ENCODE measurements at regions not wholly inside any gene's neighbourhood (a gene's known extent, or its start where the extent isn't known, plus 50 kb on each side); places are given as distances from the start of the nearest gene placed in this dataset.

- DNase-seq: no peak
Observed at GRCh38 chr5:66306844-66307315, 162.8 kb downstream of the SREK1 start.

DNA sequence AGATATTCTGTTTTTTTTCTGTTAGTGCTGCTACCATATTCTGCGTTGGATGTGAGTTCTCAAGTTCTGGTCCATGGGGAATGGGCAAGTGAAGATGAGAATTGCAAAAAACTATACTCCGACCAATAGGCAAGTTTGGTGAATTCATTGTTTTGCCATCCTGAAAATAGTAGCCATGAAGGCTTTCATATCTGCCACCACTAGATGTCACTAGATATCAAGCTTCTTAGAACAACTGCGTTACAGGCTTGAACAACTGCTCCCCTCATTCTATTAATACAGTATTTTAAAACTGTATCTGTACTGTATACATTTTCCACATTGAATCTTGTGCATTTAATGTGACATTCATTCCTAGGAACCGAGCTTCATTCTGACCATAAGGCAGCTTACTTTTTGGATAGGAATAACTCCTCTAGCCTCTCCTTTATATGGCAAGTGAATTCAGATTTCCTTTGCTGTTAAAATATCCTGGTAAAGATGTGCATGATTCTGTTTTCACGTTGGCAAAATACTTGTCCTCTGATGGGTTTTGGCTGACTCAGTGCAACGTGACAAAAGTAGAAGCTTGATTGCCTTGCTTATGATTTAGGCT is 163.6 kb downstream of the SREK1 start:
- peak in 1 of 2 donors; percentile 83 for DNase-seq

- no peak for DNase-seq
Observed at GRCh38 chr5:66312266-66312665, 168.2 kb downstream of the SREK1 start.

GRCh38 chr5:66315784-66316183 is 171.7 kb downstream of the SREK1 start:
- DNase-seq: no peak

DNA sequence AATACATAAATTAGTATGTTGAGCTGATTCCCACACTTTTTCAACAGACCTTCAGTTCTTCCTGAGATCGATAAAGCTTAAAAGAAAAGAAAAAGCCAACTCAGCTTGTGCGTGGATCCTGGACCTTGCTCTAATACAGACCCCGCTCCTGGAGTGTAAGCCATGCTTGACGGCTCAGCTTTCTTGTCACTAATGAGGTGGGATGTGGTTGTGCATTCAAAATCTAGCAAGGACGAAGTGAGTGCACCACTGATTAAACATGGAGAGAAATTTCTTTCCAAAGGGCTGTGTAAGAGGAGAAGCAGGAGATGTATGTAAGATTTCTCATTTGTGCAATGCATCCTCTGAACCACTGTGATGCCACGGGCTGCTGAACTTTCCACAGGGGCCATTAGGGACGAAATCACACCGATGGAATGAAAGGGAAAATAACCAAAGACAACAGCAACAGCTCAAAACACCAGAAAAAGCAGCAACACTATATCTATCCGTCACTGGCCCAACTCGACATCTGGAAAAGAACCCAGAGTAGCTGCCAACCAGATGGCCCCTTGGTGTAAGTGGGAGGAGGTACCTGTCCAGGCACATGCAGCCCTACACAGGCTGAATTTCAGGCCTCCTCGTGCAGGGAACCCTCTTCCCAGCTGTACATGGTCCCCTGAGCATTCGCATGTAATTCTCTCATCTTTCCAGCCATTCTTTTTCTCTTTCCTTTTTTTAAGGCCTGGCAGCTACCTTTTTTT is 178.9 kb downstream of the SREK1 start:
- DNase-seq: no peak

DNA sequence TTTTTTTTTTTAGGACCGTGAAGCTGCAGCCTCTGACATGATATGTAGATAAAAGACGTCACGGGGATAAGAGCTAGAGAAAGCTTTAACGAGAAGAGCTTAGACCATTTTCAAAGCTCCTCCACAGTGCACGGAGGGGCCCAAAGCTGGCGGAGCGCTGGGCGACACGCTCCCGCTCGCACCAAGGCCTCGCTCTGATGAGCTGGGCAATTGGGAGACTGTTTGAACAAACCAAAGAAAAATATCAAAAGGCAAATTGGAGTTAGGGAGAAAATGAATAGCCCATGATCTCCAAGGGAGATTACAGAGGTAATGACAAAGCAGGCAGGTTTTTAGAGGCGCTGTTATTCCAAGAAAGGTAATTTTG is 179.4 kb downstream of the SREK1 start:
- DNase-seq: no peak

DNA sequence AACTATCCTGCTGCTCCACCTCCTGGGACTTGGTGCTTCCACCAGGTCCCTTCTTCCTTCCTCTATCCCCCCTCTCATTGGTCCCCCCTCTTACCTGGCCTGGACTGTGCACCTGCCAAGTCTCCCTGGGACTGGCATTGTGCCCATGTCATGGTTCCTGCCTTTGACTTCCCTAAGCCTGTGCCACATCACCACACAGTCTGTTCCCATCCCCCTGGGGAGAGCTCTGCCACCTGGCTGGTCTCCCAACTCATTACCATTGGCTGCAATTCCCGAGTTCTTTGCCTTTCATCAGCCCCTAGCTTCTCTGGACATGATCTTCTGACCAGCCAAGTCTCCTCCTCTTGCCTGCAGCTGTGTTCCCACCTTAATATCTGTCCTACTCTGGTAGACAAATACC is 180.3 kb downstream of the SREK1 start:
- DNase-seq: no peak

DNA sequence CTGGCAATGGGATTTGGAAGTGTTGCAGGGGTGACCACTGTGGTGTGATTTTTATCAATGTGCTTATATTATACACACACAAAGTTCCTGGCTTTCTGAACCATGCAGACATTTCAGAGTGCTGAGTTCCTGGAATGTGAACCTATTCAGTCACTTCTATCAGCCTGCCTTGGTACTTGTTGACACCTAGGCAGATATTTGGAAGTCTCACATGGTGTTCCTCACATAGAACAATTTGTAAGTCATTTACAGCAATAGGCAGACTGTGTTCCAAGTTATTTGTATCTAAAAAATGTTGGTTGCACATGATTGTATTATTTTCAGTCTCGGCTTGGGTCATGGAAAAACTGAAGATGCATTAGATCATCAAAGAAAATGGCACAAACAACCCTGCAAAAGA is 182.2 kb downstream of the SREK1 start:
- DNase-seq: no peak

- DNase-seq: no peak
Observed at GRCh38 chr5:66327008-66327407, 182.9 kb downstream of the SREK1 start.

GRCh38 chr5:66329078-66329477 is 185.0 kb downstream of the SREK1 start:
- DNase-seq: no peak

DNA sequence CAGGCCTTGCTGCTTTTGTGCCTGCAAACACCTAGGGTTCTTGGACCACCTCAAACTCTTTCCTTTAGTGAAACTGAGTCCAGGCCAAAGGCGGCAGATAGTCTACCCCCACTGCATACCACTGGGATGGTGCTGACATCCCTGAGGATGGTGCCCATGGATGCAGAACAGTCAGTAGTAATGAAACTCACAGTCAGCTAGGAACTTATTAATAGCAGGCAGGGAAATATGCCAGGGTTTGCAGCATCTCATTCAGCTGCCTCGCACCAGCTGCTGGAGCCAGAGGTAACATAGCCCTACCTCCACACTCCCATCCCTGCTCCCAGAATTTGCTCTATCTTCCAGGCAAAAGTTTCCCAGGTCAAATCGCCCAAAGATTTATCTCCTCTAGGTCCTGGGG is 189.1 kb downstream of the SREK1 start:
- no peak for DNase-seq

DNA sequence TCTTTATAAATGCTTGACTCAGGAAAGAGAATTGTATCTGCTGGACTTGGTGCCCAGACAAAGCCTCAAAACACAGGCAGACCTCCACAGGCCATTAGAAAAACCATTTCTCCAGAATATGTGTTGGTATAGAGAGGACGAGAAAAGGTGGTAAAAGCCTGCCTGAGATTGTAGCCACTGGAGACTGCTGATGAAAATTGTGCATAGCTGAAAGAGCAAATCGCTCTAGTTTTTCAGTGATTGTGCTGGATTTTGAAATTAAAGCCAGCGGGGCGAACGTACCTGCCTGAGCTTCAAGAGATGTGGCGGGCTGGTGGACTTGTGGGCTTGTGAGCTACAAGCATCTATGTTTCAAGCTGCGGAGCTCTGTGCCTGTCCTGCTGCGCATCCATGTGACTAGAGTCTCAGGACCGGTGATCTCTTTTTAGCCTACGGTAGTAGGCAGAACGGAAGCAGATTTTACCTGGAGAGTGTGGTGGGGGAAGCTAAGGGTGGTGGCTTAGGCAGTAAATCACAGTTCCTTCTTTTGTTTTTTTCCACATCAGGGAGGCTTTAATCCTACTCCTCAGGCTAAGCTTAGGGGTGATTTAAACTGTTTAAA is 193.6 kb downstream of the SREK1 start:
- DNase-seq: no peak

- DNase-seq: no peak
Observed at GRCh38 chr5:66338828-66339227, 194.7 kb downstream of the SREK1 start.

- DNase-seq: peak in 1 of 2 donors; percentile 12
Observed at GRCh38 chr5:66339896-66340295, 195.8 kb downstream of the SREK1 start.

GRCh38 chr5:66340786-66341185 is 196.7 kb downstream of the SREK1 start:
- DNase-seq: no peak

- DNase-seq: no peak
Observed at GRCh38 chr5:66342341-66342880, 198.3 kb downstream of the SREK1 start.

DNA sequence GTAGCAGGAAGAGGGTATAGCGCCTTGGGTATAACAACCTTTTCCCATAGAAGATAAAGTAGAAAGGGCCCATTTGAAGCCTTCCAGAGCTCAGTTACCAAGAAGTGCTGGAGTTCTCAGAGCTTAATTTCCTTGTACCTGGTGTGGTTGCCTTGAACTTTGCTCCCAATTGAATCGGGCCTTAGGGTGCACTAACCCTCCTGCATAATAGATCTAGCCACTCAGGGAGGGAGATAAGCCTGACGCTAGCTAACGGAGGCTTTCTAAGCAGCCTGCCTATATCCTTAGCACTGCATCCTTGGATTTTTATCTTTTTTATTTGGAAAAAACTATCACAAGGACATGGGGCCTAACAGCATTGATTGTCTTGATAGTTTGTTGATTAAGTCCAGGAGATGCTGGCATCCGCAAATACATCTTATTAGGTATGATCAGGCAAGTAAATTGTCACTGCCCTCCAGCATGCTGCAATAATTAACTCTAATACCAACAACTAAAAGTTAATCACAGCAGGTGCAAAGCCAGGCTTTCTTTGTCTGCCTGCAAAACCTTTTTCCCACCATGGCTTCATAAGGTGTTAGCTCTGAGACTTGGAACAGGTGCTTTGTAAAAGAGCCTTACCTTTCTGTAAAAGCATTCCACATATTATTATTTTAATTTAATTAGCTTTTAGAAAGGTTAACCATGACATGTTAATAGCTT is 199.4 kb downstream of the SREK1 start:
- no peak for DNase-seq

DNA sequence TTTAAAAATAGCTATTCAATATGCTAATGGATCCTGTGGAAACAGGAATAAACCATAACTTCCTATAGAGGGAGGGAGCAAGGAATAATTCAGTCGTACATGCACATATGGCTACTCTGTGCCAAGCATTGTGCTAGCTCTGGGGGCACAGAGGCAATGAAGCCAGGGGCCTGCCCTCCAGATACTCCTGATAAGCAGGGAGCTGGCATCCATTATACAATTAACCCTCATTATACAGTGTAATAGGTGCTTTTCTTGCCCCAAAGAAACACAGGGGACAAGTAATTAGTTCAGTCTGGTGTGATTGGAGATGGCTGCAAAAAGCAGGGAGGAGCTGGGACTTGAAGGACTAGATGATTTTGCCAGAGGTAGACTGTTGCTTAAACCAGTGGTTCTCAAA is 200.4 kb downstream of the SREK1 start:
- no peak for DNase-seq

GRCh38 chr5:66345281-66345680 is 201.2 kb downstream of the SREK1 start:
- DNase-seq: no peak

- no peak for DNase-seq
Observed at GRCh38 chr5:66346869-66347268, 202.8 kb downstream of the SREK1 start.

- DNase-seq: no peak
Observed at GRCh38 chr5:66348387-66349125, 204.5 kb downstream of the SREK1 start.

DNA sequence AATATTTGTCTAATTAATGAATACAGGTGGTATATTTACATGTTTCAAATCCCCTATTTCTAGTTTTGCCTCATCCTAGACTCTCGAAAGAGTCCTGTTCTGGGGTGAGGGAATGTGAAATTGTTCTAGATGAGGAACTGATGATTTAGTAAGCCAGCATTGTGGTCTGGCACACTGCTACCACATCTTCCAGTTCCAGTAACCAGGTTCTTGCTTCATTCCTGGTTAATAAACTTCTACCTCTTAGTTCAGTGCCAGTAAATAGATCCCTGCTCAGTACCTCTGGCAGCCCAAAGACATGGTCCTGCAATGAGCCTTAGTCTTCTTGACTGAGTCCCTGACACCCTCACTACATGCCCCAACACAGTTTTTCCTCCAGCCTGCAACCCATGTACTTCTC is 207.7 kb downstream of the SREK1 start:
- DNase-seq: no peak

- no peak for DNase-seq
Observed at GRCh38 chr5:66353186-66353585, 209.1 kb downstream of the SREK1 start.

Measured in hippocampal formation (tissue), 2 donors.